GM23248 (cell line): ENCODE measurements at regions not wholly inside any gene's neighbourhood (a gene's known extent, or its start where the extent isn't known, plus 50 kb on each side); places are given as distances from the start of the nearest gene placed in this dataset.

Source experiments
- DNase-seq: peaks from one replicate; pipeline ENCODE4 v3.0.0-alpha.2; 2015
- H2AFZ ChIP-seq: fragments of 200-600 bp; sonication (generic); 2 replicates; pipeline ENCODE4 v1.6.1; 2016; ENCODE audit warnings: antibody characterized with exemption
- H3F3A ChIP-seq: fragments of 200-600 bp; sonication (generic); 2 replicates; pipeline ENCODE4 v1.6.1; 2016; ENCODE audit warnings: mild to moderate bottlenecking, antibody characterized with exemption, mixed run types; ENCODE audit not compliant: insufficient read depth
- H3K27ac ChIP-seq: fragments of 200-600 bp; sonication (generic); 2 replicates; pipeline ENCODE4 v1.5.1; 2016; ENCODE audit warnings: mild to moderate bottlenecking
- H3K27me3 ChIP-seq: fragments of 200-600 bp; sonication (generic); replicated peaks from 2 replicates; pipeline ENCODE4 v1.6.1; 2016; ENCODE audit warnings: mild to moderate bottlenecking; ENCODE audit not compliant: insufficient read depth
- H3K36me3 ChIP-seq: fragments of 200-600 bp; sonication (generic); 2 replicates; pipeline ENCODE4 v1.6.1; 2016; ENCODE audit warnings: low read depth, mild to moderate bottlenecking
- H3K4me1 ChIP-seq: fragments of 200-600 bp; sonication (generic); 2 replicates; pipeline ENCODE4 v1.6.1; 2016; ENCODE audit warnings: mild to moderate bottlenecking; ENCODE audit not compliant: insufficient read depth
- H3K4me2 ChIP-seq: fragments of 200-600 bp; sonication (generic); one replicate; pipeline ENCODE4 v1.6.1; 2016; ENCODE audit warnings: mild to moderate bottlenecking; ENCODE audit not compliant: unreplicated experiment
- H3K4me3 ChIP-seq: fragments of 200-600 bp; sonication (generic); 2 replicates; pipeline ENCODE4 v1.5.1; 2016; ENCODE audit warnings: mild to moderate bottlenecking
- H3K79me2 ChIP-seq: fragments of 200-600 bp; sonication (generic); 2 replicates; pipeline ENCODE4 v1.6.1; 2016; ENCODE audit warnings: mild to moderate bottlenecking; ENCODE audit not compliant: insufficient read depth
- H3K9ac ChIP-seq: fragments of 200-600 bp; sonication (generic); 2 replicates; pipeline ENCODE4 v1.6.1; 2016; ENCODE audit warnings: mild to moderate bottlenecking
- H3K9me2 ChIP-seq: fragments of 200-600 bp; sonication (generic); 2 replicates; pipeline ENCODE4 v1.6.1; 2016; ENCODE audit warnings: mixed run types, mild to moderate bottlenecking, moderate library complexity; ENCODE audit not compliant: insufficient read depth
- H3K9me3 ChIP-seq: fragments of 200-600 bp; sonication (generic); one replicate; pipeline ENCODE4 v1.6.1; 2017; ENCODE audit warnings: low read depth
- H4K20me1 ChIP-seq: fragments of 200-600 bp; sonication (generic); 2 replicates; pipeline ENCODE4 v1.6.0; 2016; ENCODE audit not compliant: insufficient read depth
- EZH2 ChIP-seq: fragments of 200-600 bp; sonication (generic); IDR thresholded peaks from 2 replicates; pipeline ENCODE4 v1.6.1; 2018; ENCODE audit warnings: antibody characterized with exemption, mild to moderate bottlenecking; ENCODE audit not compliant: insufficient read depth, poor library complexity, severe bottlenecking
- EZH2phosphoT487 ChIP-seq: fragments of 200-600 bp; sonication (generic); IDR thresholded peaks from 2 replicates; pipeline ENCODE4 v1.6.1; 2018; ENCODE audit warnings: antibody characterized with exemption, moderate library complexity, mild to moderate bottlenecking, low read depth; ENCODE audit not compliant: insufficient read depth
- WGBS, 2 experiments: methylation state at CpG; one replicate each; pipeline ENCODE4 v1.1.6; 2015 to 2017; ENCODE audit warnings: low lambda C conversion rate in 2 of 2, low coverage in 1 of 2; ENCODE audit errors: missing lambda C conversion rate in 2 of 2; 5-methylcytosine and 5-hydroxymethylcytosine counted together
- in situ Hi-C: fragments of 300-500 bp; cut with MboI; formaldehyde crosslinking; loops from 2 replicates; pipeline ENCODE4 v1.15.0; 2020

- Histone ChIP-seq H3K4me2 (no peak overlapping the region), H3K4me3 (no peak overlapping the region), H3K27me3 (peaks cover 43% of the 10 kb centered on the region), H3K9me3 (no peaks in the 10 kb centered on the region), H2AFZ (no peak overlapping the region), H3K27ac (no peak overlapping the region), H3K4me1 (no peaks in the 10 kb centered on the region), H3K36me3 (no peaks in the 10 kb centered on the region), H3F3A (no peaks in the 10 kb centered on the region), H4K20me1 (no peaks in the 10 kb centered on the region), H3K79me2 (no peaks in the 10 kb centered on the region), H3K9me2 (no peaks in the 10 kb centered on the region), H3K9ac (no peak overlapping the region)
- whole genome bisulfite sequencing, 2 experiments: 37 to 43% methylated on average over 4 of the region's 4 CpGs
- in situ Hi-C loops: no loop called here
- no peak for DNase-seq
- TF ChIP-seq EZH2 (no peak), EZH2phosphoT487 (no peak)
Observed at GRCh38 chr18:21928925-21929324, 188.3 kb downstream of the MIB1 start.

GRCh38 chr18:21930177-21930576, 189.6 kb downstream of the MIB1 start:
- Histone ChIP-seq H3K4me2 (no peak overlapping the region), H3K27me3 (peaks cover 44% of the 10 kb centered on the region)
- no peak for DNase-seq

GRCh38 chr18:21933931-21934765, 193.6 kb downstream of the MIB1 start:
- Histone ChIP-seq H2AFZ (no peak overlapping the region), H3K27me3 (peaks cover 36% of the 10 kb centered on the region; the same call in 1 of the 2 replicates), H3K36me3 (no peaks in the 10 kb centered on the region), H4K20me1 (no peaks in the 10 kb centered on the region), H3K4me3 (no peak overlapping the region), H3K79me2 (no peaks in the 10 kb centered on the region), H3K9me2 (no peaks in the 10 kb centered on the region), H3K4me1 (no peaks in the 10 kb centered on the region), H3K9me3 (no peaks in the 10 kb centered on the region), H3K9ac (no peak overlapping the region), H3F3A (no peaks in the 10 kb centered on the region), H3K27ac (no peak overlapping the region), H3K4me2 (no peak overlapping the region)
- DNase-seq: no peak
- no peak for TF ChIP-seq EZH2phosphoT487
- TF ChIP-seq EZH2: no peak
- in situ Hi-C loops: no loop called here
- WGBS, 2 experiments: 16% methylated on average over 10 of the region's 10 CpGs

More at GRCh38 chr18:21930177-21930576, 189.6 kb downstream of the MIB1 start:
- TF ChIP-seq EZH2phosphoT487 (no peak), EZH2 (no peak)
- H3F3A ChIP-seq: no peaks in the 10 kb centered on the region
- H3K9ac ChIP-seq: no peak overlapping the region
- H3K9me2 ChIP-seq: no peaks in the 10 kb centered on the region
- H3K4me1 ChIP-seq: no peaks in the 10 kb centered on the region
- H3K4me3 ChIP-seq: no peak overlapping the region
- H3K27ac ChIP-seq: no peak overlapping the region
- H3K36me3 ChIP-seq: no peaks in the 10 kb centered on the region
- H2AFZ ChIP-seq: no peak overlapping the region
- WGBS, 2 experiments: 49 to 50% methylated on average over 6 of the region's 6 CpGs
- H3K9me3 ChIP-seq: no peaks in the 10 kb centered on the region
- in situ Hi-C loops: no loop called here
- no peaks in the 10 kb centered on the region for H3K79me2 ChIP-seq
- H4K20me1 ChIP-seq: no peaks in the 10 kb centered on the region

- in situ Hi-C loops: no loop called here
- WGBS, 2 experiments: 18 to 19% methylated on average over 4 of the region's 4 CpGs
- Histone ChIP-seq H3K79me2 (no peaks in the 10 kb centered on the region), H3K36me3 (no peaks in the 10 kb centered on the region), H2AFZ (no peak overlapping the region), H3K9me2 (no peaks in the 10 kb centered on the region), H3K9me3 (no peaks in the 10 kb centered on the region), H3K4me2 (no peak overlapping the region), H4K20me1 (no peaks in the 10 kb centered on the region), H3F3A (no peaks in the 10 kb centered on the region), H3K9ac (no peak overlapping the region), H3K27me3 (peaks cover 36% of the 10 kb centered on the region; the same call in 1 of the 2 replicates), H3K4me1 (no peaks in the 10 kb centered on the region), H3K27ac (no peak overlapping the region), H3K4me3 (no peak overlapping the region)
- TF ChIP-seq EZH2 (no peak), EZH2phosphoT487 (no peak)
- DNase-seq: no peak
Observed at GRCh38 chr18:21934766-21935015, 194.1 kb downstream of the MIB1 start.
